Right atrium auricular region (tissue), 2 donors: ENCODE measurements at regions not wholly inside any gene's neighbourhood (a gene's known extent, or its start where the extent isn't known, plus 50 kb on each side); places are given as distances from the start of the nearest gene placed in this dataset.
"Not testable (repeated sequence)": the region's sequence is repeated elsewhere in the genome, so short reads cannot be mapped to it uniquely, and the experiment has no call there.

ENCODE experiments used
- DNase-seq: peaks from one replicate; pipeline ENCODE4 v3.0.0-alpha.2; 2019; ENCODE audit warnings: low spot score
- H3K27ac ChIP-seq, 2 donors: fragments of 200-600 bp; sonication (generic); 1 replicate in 1 of 2; 2 replicates in 1 of 2; pipeline ENCODE4 v1.5.1; 2016 to 2019
- H3K27me3 ChIP-seq, 2 donors: fragments of 200-600 bp; sonication (generic); one replicate each; pipeline versions ENCODE4 v1.5.1 to v1.6.0; 2017 to 2019
- H3K36me3 ChIP-seq: fragments of 200-600 bp; sonication (generic); one replicate; pipeline ENCODE4 v1.5.1; 2016
- H3K4me1 ChIP-seq, 2 donors: fragments of 200-600 bp; sonication (generic); one replicate each; pipeline versions ENCODE4 v1.5.1 to v1.6.0; 2017 to 2019
- H3K4me3 ChIP-seq, 2 donors: fragments of 200-600 bp; sonication (generic); 1 replicate in 1 of 2; 2 replicates in 1 of 2; pipeline ENCODE4 v1.5.1; 2017 to 2019; ENCODE audit warnings: mild to moderate bottlenecking in 1 of 2, moderate library complexity in 1 of 2
- H3K9me3 ChIP-seq, 2 donors: fragments of 200-600 bp; sonication (generic); one replicate each; pipeline ENCODE4 v1.5.1; 2019
- CTCF ChIP-seq, 2 donors: fragments of 200-600 bp; sonication (generic); IDR thresholded peaks; one replicate each; pipeline ENCODE4 v1.5.1; 2019; ENCODE audit warnings: antibody characterized with exemption in 2 of 2

GRCh38 chr10:2576892-2577291, 490.5 kb upstream of the PFKP start:
- Histone ChIP-seq H3K4me1 (no peaks in the 10 kb centered on the region), H3K4me3 (no peak overlapping the region), H3K9me3 (no peaks in the 10 kb centered on the region), H3K36me3 (no peaks in the 10 kb centered on the region), H3K27me3 (no peaks in the 10 kb centered on the region), H3K27ac (no peak overlapping the region)
- no peak for DNase-seq
- no peak for TF ChIP-seq CTCF (IDR thresholded peaks at IDR 0.05)

GRCh38 chr10:2575460-2575859, 491.9 kb upstream of the PFKP start:
- H3K4me1 ChIP-seq = no peaks in the 10 kb centered on the region
- H3K36me3 ChIP-seq = no peaks in the 10 kb centered on the region
- no peak for DNase-seq
- no peaks in the 10 kb centered on the region for H3K9me3 ChIP-seq
- H3K27me3 ChIP-seq = no peaks in the 10 kb centered on the region
- H3K27ac ChIP-seq = no peak overlapping the region
- H3K4me3 ChIP-seq = no peak overlapping the region
- TF ChIP-seq CTCF (IDR thresholded peaks at IDR 0.05) = no peak

DNA sequence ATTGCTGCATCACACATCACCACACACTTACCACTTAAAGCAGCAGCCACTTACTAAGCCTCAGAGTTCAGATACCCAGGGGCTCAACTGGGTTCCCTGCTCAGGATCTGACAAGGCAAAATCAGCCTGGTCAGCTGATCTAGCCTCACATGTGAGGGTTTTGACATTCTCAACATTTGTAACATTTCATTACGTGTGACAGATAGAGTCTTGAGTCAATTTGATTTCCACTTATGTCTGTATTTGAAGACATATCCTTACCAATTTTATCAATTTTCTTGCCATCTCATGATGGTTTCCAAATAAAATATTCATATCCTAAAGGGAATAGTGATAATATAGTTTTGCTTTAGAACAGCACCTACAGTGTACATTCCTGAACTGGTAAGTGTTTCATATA, 494.7 kb upstream of the PFKP start:
- no peaks in the 10 kb centered on the region for H3K4me1 ChIP-seq
- H3K36me3 ChIP-seq = no peaks in the 10 kb centered on the region
- H3K27ac ChIP-seq = no peak overlapping the region
- H3K27me3 ChIP-seq = no peaks in the 10 kb centered on the region
- no peak overlapping the region for H3K4me3 ChIP-seq
- H3K9me3 ChIP-seq = no peaks in the 10 kb centered on the region
- TF ChIP-seq CTCF (IDR thresholded peaks at IDR 0.05) = no peak
- DNase-seq = no peak

DNA sequence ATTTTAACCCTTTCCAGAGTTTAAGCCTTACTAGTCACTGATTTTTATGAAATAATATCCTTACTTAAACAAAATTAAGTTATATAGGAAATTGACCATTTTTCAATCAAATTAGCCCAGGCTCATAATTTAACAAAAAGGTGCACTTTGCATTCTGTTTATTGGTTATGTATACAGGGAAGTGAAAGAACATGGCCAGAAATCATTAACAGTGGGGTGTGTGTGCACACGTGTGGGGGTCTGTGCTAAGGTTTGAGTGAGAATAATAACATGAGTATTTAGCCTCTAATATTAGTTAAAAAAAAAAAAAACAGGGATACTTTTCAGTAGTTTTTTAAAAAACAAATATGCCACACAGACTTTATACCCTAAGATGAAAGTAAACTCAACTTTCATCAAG, 510.5 kb upstream of the PFKP start:
- Histone ChIP-seq H3K27me3 (no peaks in the 10 kb centered on the region), H3K36me3 (no peaks in the 10 kb centered on the region), H3K27ac (no peak overlapping the region), H3K4me3 (no peak overlapping the region), H3K9me3 (peaks cover 0 to 6% of the 10 kb centered on the region in 2 donors), H3K4me1 (no peaks in the 10 kb centered on the region)
- no peak for TF ChIP-seq CTCF (IDR thresholded peaks at IDR 0.05)
- no peak for DNase-seq

DNA sequence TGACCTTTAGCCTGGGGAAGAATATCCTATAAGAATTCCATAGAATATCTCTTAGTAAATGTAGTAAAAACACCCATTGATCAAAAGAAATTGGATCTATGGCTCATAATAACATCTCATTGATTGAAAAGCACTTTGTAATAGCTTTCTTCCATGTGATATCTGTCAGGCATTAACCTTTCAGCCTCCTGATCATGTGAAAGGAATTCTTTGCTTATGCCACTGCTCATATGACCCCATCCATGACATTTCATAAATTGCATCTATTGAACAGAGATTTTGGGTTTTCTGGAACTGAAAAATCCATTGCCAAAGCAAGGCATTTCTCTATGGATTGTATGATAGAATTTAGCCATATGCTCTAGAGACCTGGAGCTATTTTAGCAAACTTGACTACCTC, 519.3 kb upstream of the PFKP start:
- Histone ChIP-seq H3K36me3 (no peaks in the 10 kb centered on the region), H3K27ac (no peak overlapping the region), H3K4me1 (no peaks in the 10 kb centered on the region), H3K4me3 (no peak overlapping the region), H3K27me3 (no peaks in the 10 kb centered on the region), H3K9me3 (no peaks in the 10 kb centered on the region)
- DNase-seq = no peak
- no peak for TF ChIP-seq CTCF (IDR thresholded peaks at IDR 0.05)

DNA sequence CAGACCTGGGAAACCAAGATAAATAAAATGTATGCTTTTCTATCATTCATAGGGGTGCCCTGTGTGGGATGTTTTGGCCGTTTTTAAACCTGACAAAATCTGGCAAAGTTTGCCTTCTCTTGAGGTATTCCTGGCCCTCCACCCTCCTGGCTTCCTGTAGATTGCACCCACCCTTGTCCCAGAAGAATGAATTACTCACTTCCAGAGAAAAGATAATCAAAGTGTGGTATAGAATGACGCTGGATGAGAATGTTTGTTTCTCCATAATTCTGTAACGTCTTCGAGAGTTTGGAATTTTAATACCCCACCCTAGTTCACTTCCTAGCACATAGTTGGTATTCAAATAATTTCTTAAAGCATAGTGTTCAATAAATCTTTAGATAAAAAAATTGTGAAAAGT, 519.7 kb upstream of the PFKP start:
- H3K9me3 ChIP-seq = no peaks in the 10 kb centered on the region
- H3K36me3 ChIP-seq = no peaks in the 10 kb centered on the region
- H3K4me1 ChIP-seq = no peaks in the 10 kb centered on the region
- no peak overlapping the region for H3K27ac ChIP-seq
- no peak for DNase-seq
- no peak for TF ChIP-seq CTCF (IDR thresholded peaks at IDR 0.05)
- no peak overlapping the region for H3K4me3 ChIP-seq
- no peaks in the 10 kb centered on the region for H3K27me3 ChIP-seq

DNA sequence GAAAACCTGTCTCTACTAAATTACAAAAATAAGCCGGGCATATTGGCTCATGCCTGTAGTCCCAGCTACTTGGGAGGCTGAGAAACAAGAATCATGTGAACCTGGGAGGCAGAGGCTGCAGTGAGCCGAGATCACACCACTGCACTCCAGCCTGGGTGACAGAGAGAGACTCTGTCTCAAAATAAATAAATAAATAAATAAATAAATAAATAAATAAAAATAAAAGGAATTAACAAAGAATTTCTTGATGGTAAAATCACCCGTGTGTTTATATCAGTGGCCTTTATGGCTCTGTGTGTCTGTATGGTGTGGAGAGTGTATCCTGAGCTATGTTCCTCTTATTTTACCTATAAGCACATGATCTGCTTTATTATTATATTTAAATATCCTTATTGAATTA, 520.5 kb upstream of the PFKP start:
- not testable (repeated sequence) for H3K4me1 ChIP-seq, H3K27ac ChIP-seq, DNase-seq, H3K9me3 ChIP-seq, H3K36me3 ChIP-seq, H3K27me3 ChIP-seq, H3K4me3 ChIP-seq
